OCI-LY1 (cell line): ENCODE measurements at regions not wholly inside any gene's neighbourhood (a gene's known extent, or its start where the extent isn't known, plus 50 kb on each side); places are given as distances from the start of the nearest gene placed in this dataset.

Experiments
- H2AFZ ChIP-seq: fragments of 200-600 bp; sonication (generic), shearing (Covaris generic); 2 replicates; pipeline ENCODE4 v1.6.0; 2014; ENCODE audit warnings: antibody characterized with exemption, mild to moderate bottlenecking, low read length
- H3F3A ChIP-seq: fragments of 200-600 bp; sonication (generic), shearing (Covaris generic); 2 replicates; pipeline ENCODE4 v1.6.0; 2014; ENCODE audit warnings: mild to moderate bottlenecking, antibody characterized with exemption, low read length, moderate library complexity; ENCODE audit not compliant: insufficient read depth
- H3K27ac ChIP-seq: fragments of 200-600 bp; sonication (generic); 2 replicates; pipeline ENCODE4 v1.5.1; 2014; ENCODE audit warnings: low read length, mixed run types, mild to moderate bottlenecking, low read depth; ENCODE audit not compliant: poor library complexity, severe bottlenecking
- H3K27me3 ChIP-seq: fragments of 200-600 bp; sonication (generic); 2 replicates; pipeline ENCODE4 v1.6.0; 2014; ENCODE audit warnings: antibody characterized with exemption, mild to moderate bottlenecking, low read length, moderate library complexity; ENCODE audit not compliant: insufficient read depth
- H3K36me3 ChIP-seq: fragments of 200-600 bp; sonication (generic); 2 replicates; pipeline ENCODE4 v1.6.1; 2014; ENCODE audit warnings: mild to moderate bottlenecking, antibody characterized with exemption, low read length, moderate library complexity, mixed read lengths; ENCODE audit not compliant: insufficient read depth
- H3K4me1 ChIP-seq: fragments of 200-600 bp; sonication (generic); 2 replicates; pipeline ENCODE4 v1.5.1; 2014; ENCODE audit warnings: mild to moderate bottlenecking, low read length, moderate library complexity; ENCODE audit not compliant: insufficient read depth, severe bottlenecking
- H3K4me2 ChIP-seq: fragments of 200-600 bp; sonication (generic), shearing (Covaris generic); 2 replicates; pipeline ENCODE4 v1.6.1; 2014; ENCODE audit warnings: low read length
- H3K4me3 ChIP-seq: fragments of 200-600 bp; sonication (generic); 2 replicates; pipeline ENCODE4 v1.5.1; 2014; ENCODE audit warnings: low read length, low read depth, mild to moderate bottlenecking, mixed read lengths; ENCODE audit not compliant: poor library complexity, severe bottlenecking
- H3K79me2 ChIP-seq: fragments of 200-600 bp; shearing (Covaris generic); 2 replicates; pipeline ENCODE4 v1.6.1; 2016; ENCODE audit warnings: mixed run types, low read length, mixed read lengths; ENCODE audit not compliant: insufficient read depth
- H3K9ac ChIP-seq: fragments of 200-600 bp; sonication (generic), shearing (Covaris generic); 2 replicates; pipeline ENCODE4 v1.6.1; 2014; ENCODE audit warnings: mild to moderate bottlenecking, low read length, mixed read lengths
- H3K9me2 ChIP-seq: fragments of 200-600 bp; sonication (generic), shearing (Covaris generic); 2 replicates; pipeline ENCODE4 v1.6.1; 2014; ENCODE audit warnings: low read depth, mild to moderate bottlenecking, low read length, mixed read lengths
- H3K9me3 ChIP-seq: fragments of 200-600 bp; shearing (Covaris generic); 2 replicates; pipeline ENCODE4 v1.6.1; 2014; ENCODE audit warnings: low read length, mixed read lengths
- H4K20me1 ChIP-seq: fragments of 200-600 bp; sonication (generic), shearing (Covaris generic); 2 replicates; pipeline ENCODE4 v1.6.0; 2016; ENCODE audit warnings: mild to moderate bottlenecking, low read length; ENCODE audit not compliant: insufficient read depth
- CTCF ChIP-seq: fragments of 200-600 bp; sonication (generic), shearing (Covaris generic); IDR thresholded peaks from 2 replicates; pipeline ENCODE4 v1.5.1; 2017; ENCODE audit warnings: mild to moderate bottlenecking, antibody characterized with exemption, low read length, moderate library complexity, mixed read lengths
- EZH2 ChIP-seq: fragments of 200-600 bp; sonication (generic), shearing (Covaris generic); IDR thresholded peaks from 2 replicates; pipeline ENCODE4 v1.8.0; 2017; ENCODE audit warnings: borderline replicate concordance, mixed run types, mild to moderate bottlenecking, antibody characterized with exemption, low read length, moderate library complexity, mixed read lengths

GRCh38 chr12:19584732-19585131 lies 145.4 kb downstream of the AEBP2 start:
- Histone ChIP-seq H2AFZ (no peak overlapping the region), H3K9ac (no peak overlapping the region), H3K4me3 (no peak overlapping the region), H4K20me1 (no peaks in the 10 kb centered on the region), H3K9me2 (no peaks in the 10 kb centered on the region), H3K27ac (no peak overlapping the region), H3K9me3 (no peaks in the 10 kb centered on the region; the same call in 1 of the 2 replicates), H3K36me3 (no peaks in the 10 kb centered on the region), H3F3A (no peaks in the 10 kb centered on the region), H3K79me2 (no peaks in the 10 kb centered on the region), H3K27me3 (no peaks in the 10 kb centered on the region), H3K4me2 (no peak overlapping the region), H3K4me1 (no peaks in the 10 kb centered on the region)
- TF ChIP-seq EZH2: no peak
- no peak for TF ChIP-seq CTCF

GRCh38 chr12:19588951-19589350 lies 149.7 kb downstream of the AEBP2 start:
- no peaks in the 10 kb centered on the region for H3K9me2 ChIP-seq
- H4K20me1 ChIP-seq: no peaks in the 10 kb centered on the region
- no peak overlapping the region for H3K4me3 ChIP-seq
- no peaks in the 10 kb centered on the region for H3K36me3 ChIP-seq
- H3K9ac ChIP-seq: no peak overlapping the region
- no peak overlapping the region for H3K4me2 ChIP-seq
- H3K9me3 ChIP-seq: no peaks in the 10 kb centered on the region
- H3K4me1 ChIP-seq: no peaks in the 10 kb centered on the region
- no peak overlapping the region for H2AFZ ChIP-seq
- no peak for TF ChIP-seq EZH2
- no peak for TF ChIP-seq CTCF
- no peaks in the 10 kb centered on the region for H3F3A ChIP-seq
- H3K27ac ChIP-seq: no peak overlapping the region
- no peaks in the 10 kb centered on the region for H3K27me3 ChIP-seq
- H3K79me2 ChIP-seq: no peaks in the 10 kb centered on the region

GRCh38 chr12:19591951-19592350 lies 152.7 kb downstream of the AEBP2 start:
- no peak for TF ChIP-seq EZH2
- no peak for TF ChIP-seq CTCF
- H3K9me3 ChIP-seq: no peaks in the 10 kb centered on the region
- no peaks in the 10 kb centered on the region for H3K79me2 ChIP-seq
- H3K4me3 ChIP-seq: no peak overlapping the region
- no peaks in the 10 kb centered on the region for H3K9me2 ChIP-seq
- H2AFZ ChIP-seq: no peak overlapping the region
- H3K4me2 ChIP-seq: no peak overlapping the region
- no peaks in the 10 kb centered on the region for H4K20me1 ChIP-seq
- H3K4me1 ChIP-seq: no peaks in the 10 kb centered on the region
- no peaks in the 10 kb centered on the region for H3F3A ChIP-seq
- no peak overlapping the region for H3K27ac ChIP-seq
- H3K27me3 ChIP-seq: no peaks in the 10 kb centered on the region
- no peaks in the 10 kb centered on the region for H3K36me3 ChIP-seq
- no peak overlapping the region for H3K9ac ChIP-seq
